ENCODE measurements at regions not wholly inside any gene's neighbourhood (a gene's known extent, or its start where the extent isn't known, plus 50 kb on each side); places are given as distances from the start of the nearest gene placed in this dataset.

GRCh38 chr15:98330258-98330657 is 318.1 kb upstream of the IGF1R start:
- Histone ChIP-seq H2AFZ (ENCODE audit: low read depth, low read length) (no peak overlapping the region), H3K4me1 (replicated peaks in 1 of 2; ENCODE audit: control insufficient read depth in 2 of 2, insufficient read depth in 2 of 2, low read length in 2 of 2) (no peaks in the 10 kb centered on the region), H3K9me3 (replicated peaks; ENCODE audit: control insufficient read depth, insufficient read depth, low read depth, low read length) (no peaks in the 10 kb centered on the region), H4K20me1 (replicated peaks; ENCODE audit: control insufficient read depth, insufficient read depth, low read length) (no peaks in the 10 kb centered on the region; the same call in 1 of the 2 replicates), H3K9ac (ENCODE audit: insufficient read depth in 1 of 2, low read depth in 2 of 2, low read length in 2 of 2) (no peak overlapping the region), H3K27me3 (ENCODE audit: control insufficient read depth in 2 of 2, insufficient read depth in 2 of 2, low read length in 2 of 2) (peaks cover 0 to 12% of the 10 kb centered on the region in 2 experiments; a peak in 2 of 5 replicates), H3K4me2 (ENCODE audit: insufficient read depth, low read length) (no peak overlapping the region), H3K79me2 (ENCODE audit: control insufficient read depth, insufficient read depth, low read length) (no peaks in the 10 kb centered on the region), H3K36me3 (ENCODE audit: control insufficient read depth, insufficient read depth, low read length) (no peaks in the 10 kb centered on the region), H3K27ac (ENCODE audit: extremely low read depth, low read depth, low read length) (no peak overlapping the region), H3K9me1 (ENCODE audit: control insufficient read depth, insufficient read depth, low read length) (no peaks in the 10 kb centered on the region), H3K4me3 (no peak overlapping the region)
- CTCF ChIA-PET (ENCODE audit: low intra/inter-chr PET ratio), result no interaction called here
- ATAC-seq (no peak), FAIRE-seq (no peak), DNase-seq (ENCODE audit: extremely low read depth in 1 of 4, low spot score in 3 of 4) (no peak)
- WGBS (ENCODE audit: insufficient coverage, low coverage, missing lambda C conversion rate), result 3% methylated on average over 8 of the region's 8 CpGs
- BruUV-seq (replicated peaks), result no TSS peak
- in situ Hi-C loops (cut with MboI), result no loop called here
- intact Hi-C loops (cut with micrococcal nuclease), result no loop called here
- POLR2A ChIA-PET, result no interaction called here
- TF ChIP-seq ELF2 (CRISPR knock-in tag; IDR thresholded peaks at IDR 0.05) (no peak), RBM15 (IDR thresholded peaks at IDR 0.05; ENCODE audit: insufficient read depth, low read length) (no peak), MECOM (CRISPR knock-in tag; IDR thresholded peaks at IDR 0.05) (no peak), MCM3 (IDR thresholded peaks at IDR 0.05) (no peak), SRSF9 (IDR thresholded peaks at IDR 0.05; ENCODE audit: borderline replicate concordance, low read depth, low read length) (no peak), TCFL5 (CRISPR knock-in tag; conservative IDR thresholded peaks at IDR 0.05) (no peak), HDAC8 (tag; IDR thresholded peaks at IDR 0.05) (no peak), BRF1 (IDR thresholded peaks at IDR 0.05; ENCODE audit: borderline replicate concordance, extremely low read depth, insufficient read length) (no peak), ZBTB17 (CRISPR knock-in tag; IDR thresholded peaks at IDR 0.05) (no peak), FOXK1 (CRISPR knock-in tag; IDR thresholded peaks at IDR 0.05; ENCODE audit: borderline replicate concordance) (no peak), HOMEZ (CRISPR knock-in tag; IDR thresholded peaks at IDR 0.05) (no peak), MAZ (CRISPR knock-in tag; conservative IDR thresholded peaks at IDR 0.05 in 1 of 2, IDR thresholded peaks at IDR 0.05 in 1 of 2) (no peak), MCM5 (IDR thresholded peaks at IDR 0.05; ENCODE audit: low read depth) (no peak), PYGO2 (tag; IDR thresholded peaks at IDR 0.05) (no peak), ZNF584 (CRISPR knock-in tag; IDR thresholded peaks at IDR 0.05; ENCODE audit: low read depth) (no peak)
- TF ChIP-seq, protein P1, sequence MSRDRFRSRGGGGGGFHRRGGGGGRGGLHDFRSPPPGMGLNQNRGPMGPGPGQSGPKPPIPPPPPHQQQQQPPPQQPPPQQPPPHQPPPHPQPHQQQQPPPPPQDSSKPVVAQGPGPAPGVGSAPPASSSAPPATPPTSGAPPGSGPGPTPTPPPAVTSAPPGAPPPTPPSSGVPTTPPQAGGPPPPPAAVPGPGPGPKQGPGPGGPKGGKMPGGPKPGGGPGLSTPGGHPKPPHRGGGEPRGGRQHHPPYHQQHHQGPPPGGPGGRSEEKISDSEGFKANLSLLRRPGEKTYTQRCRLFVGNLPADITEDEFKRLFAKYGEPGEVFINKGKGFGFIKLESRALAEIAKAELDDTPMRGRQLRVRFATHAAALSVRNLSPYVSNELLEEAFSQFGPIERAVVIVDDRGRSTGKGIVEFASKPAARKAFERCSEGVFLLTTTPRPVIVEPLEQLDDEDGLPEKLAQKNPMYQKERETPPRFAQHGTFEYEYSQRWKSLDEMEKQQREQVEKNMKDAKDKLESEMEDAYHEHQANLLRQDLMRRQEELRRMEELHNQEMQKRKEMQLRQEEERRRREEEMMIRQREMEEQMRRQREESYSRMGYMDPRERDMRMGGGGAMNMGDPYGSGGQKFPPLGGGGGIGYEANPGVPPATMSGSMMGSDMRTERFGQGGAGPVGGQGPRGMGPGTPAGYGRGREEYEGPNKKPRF (IDR thresholded peaks at IDR 0.05; ENCODE audit: low read depth, low read length), result no peak
